ENCODE measurements at regions not wholly inside any gene's neighbourhood (a gene's known extent, or its start where the extent isn't known, plus 50 kb on each side); places are given as distances from the start of the nearest gene placed in this dataset.

- Mint-ChIP-seq H3K4me3 (ENCODE audit: unreplicated experiment) (no peak overlapping the region), H3K36me3 (ENCODE audit: unreplicated experiment) (no peaks in the 10 kb centered on the region), H3K27me3 (ENCODE audit: unreplicated experiment) (no peaks in the 10 kb centered on the region), H3K4me1 (ENCODE audit: unreplicated experiment) (peaks cover 16% of the 10 kb centered on the region), H3K27ac (ENCODE audit: unreplicated experiment) (no peak overlapping the region), H3K9me3 (ENCODE audit: unreplicated experiment) (peaks cover 13% of the 10 kb centered on the region)
- no peak for TF ChIP-seq CTCF (IDR thresholded peaks at IDR 0.05)
- no peak for DNase-seq (ENCODE audit: extremely low spot score, unreplicated experiment)
These were observed 140.1 kb upstream of the DAPK1 start for GRCh38 chr9:87357600-87357999.

- no peak for DNase-seq (ENCODE audit: extremely low spot score, unreplicated experiment)
- Mint-ChIP-seq H3K27me3 (ENCODE audit: unreplicated experiment) (no peaks in the 10 kb centered on the region), H3K9me3 (ENCODE audit: unreplicated experiment) (peaks cover 25% of the 10 kb centered on the region), H3K4me1 (ENCODE audit: unreplicated experiment) (peaks cover 7% of the 10 kb centered on the region), H3K27ac (ENCODE audit: unreplicated experiment) (no peak overlapping the region), H3K36me3 (ENCODE audit: unreplicated experiment) (peaks cover 2% of the 10 kb centered on the region), H3K4me3 (ENCODE audit: unreplicated experiment) (no peak overlapping the region)
- TF ChIP-seq CTCF (IDR thresholded peaks at IDR 0.05): no peak
These were observed 138.4 kb upstream of the DAPK1 start for GRCh38 chr9:87359264-87359663.

GRCh38 chr9:87359958-87360601, 137.6 kb upstream of the DAPK1 start:
- peaks cover 5% of the 10 kb centered on the region for H3K4me1 Mint-ChIP-seq (ENCODE audit: unreplicated experiment)
- no peak overlapping the region for H3K27ac Mint-ChIP-seq (ENCODE audit: unreplicated experiment)
- no peak for DNase-seq (ENCODE audit: extremely low spot score, unreplicated experiment)
- no peak overlapping the region for H3K4me3 Mint-ChIP-seq (ENCODE audit: unreplicated experiment)
- peaks cover 33% of the 10 kb centered on the region for H3K9me3 Mint-ChIP-seq (ENCODE audit: unreplicated experiment)
- H3K27me3 Mint-ChIP-seq (ENCODE audit: unreplicated experiment): no peaks in the 10 kb centered on the region
- no peak for TF ChIP-seq CTCF (IDR thresholded peaks at IDR 0.05)
- peaks cover 8% of the 10 kb centered on the region for H3K36me3 Mint-ChIP-seq (ENCODE audit: unreplicated experiment)

- no peak overlapping the region for H3K27ac Mint-ChIP-seq (ENCODE audit: unreplicated experiment)
These were observed 127.5 kb upstream of the DAPK1 start for GRCh38 chr9:87370049-87370685.

More at GRCh38 chr9:87370049-87370685, 127.5 kb upstream of the DAPK1 start:
- Mint-ChIP-seq H3K27me3 (ENCODE audit: unreplicated experiment) (no peaks in the 10 kb centered on the region), H3K4me3 (ENCODE audit: unreplicated experiment) (no peak overlapping the region), H3K36me3 (ENCODE audit: unreplicated experiment) (peaks cover 7% of the 10 kb centered on the region), H3K9me3 (ENCODE audit: unreplicated experiment) (peaks cover 23% of the 10 kb centered on the region), H3K4me1 (ENCODE audit: unreplicated experiment) (peaks cover 48% of the 10 kb centered on the region)
- no peak for TF ChIP-seq CTCF (IDR thresholded peaks at IDR 0.05)
- DNase-seq (ENCODE audit: extremely low spot score, unreplicated experiment): no peak
